Mesothelial cell of epicardium (in vitro differentiated cells): ENCODE measurements at regions not wholly inside any gene's neighbourhood (a gene's known extent, or its start where the extent isn't known, plus 50 kb on each side); places are given as distances from the start of the nearest gene placed in this dataset.

ENCODE experiments used
- DNase-seq, 2 experiments: peaks; one replicate each; pipeline ENCODE4 v3.0.0; 2021; ENCODE audit warnings: low spot score in 2 of 2; ENCODE audit not compliant: unreplicated experiment in 2 of 2
- H3K27ac Mint-ChIP-seq: 2 replicates; pipeline ENCODE4 v1.8.0; 2021; ENCODE audit warnings: mixed read lengths
- H3K27me3 Mint-ChIP-seq: 2 replicates; pipeline ENCODE4 v1.8.0; 2021; ENCODE audit warnings: low read depth, mixed read lengths
- H3K36me3 Mint-ChIP-seq: 2 replicates; pipeline ENCODE4 v1.8.0; 2021; ENCODE audit warnings: mixed read lengths
- H3K4me1 Mint-ChIP-seq: 2 replicates; pipeline ENCODE4 v1.8.0; 2021; ENCODE audit warnings: mixed read lengths
- H3K4me3 Mint-ChIP-seq: 2 replicates; pipeline ENCODE4 v1.8.0; 2021; ENCODE audit warnings: mild to moderate bottlenecking, moderate library complexity, mixed read lengths
- H3K9me3 Mint-ChIP-seq: 2 replicates; pipeline ENCODE4 v1.8.0; 2021; ENCODE audit warnings: mixed read lengths
- CTCF ChIP-seq: fragments of 200-600 bp; sonication (generic); IDR thresholded peaks from one replicate; pipeline ENCODE4 v1.5.0; 2021; ENCODE audit warnings: antibody characterized with exemption; ENCODE audit not compliant: unreplicated experiment

DNA sequence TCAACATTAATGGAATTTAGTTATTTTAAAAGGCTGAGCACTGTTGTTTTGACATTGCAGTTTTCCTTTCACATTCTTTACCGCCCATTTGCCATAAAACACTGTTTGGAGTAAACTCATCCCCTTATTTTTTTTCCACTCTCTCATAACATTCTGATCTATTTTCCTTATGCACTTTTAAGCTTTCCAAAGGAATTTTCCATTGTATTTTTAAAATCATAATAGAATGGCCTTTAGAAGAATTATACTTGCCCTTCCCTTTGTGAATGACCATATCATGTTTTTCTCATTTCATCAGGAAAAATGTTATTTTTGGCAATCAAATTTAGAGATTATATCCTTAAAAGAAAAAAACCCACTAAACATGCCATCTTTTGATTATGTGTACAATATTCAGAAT is 1074.2 kb downstream of the STIM2 start:
- no peak for TF ChIP-seq CTCF
- no peaks in the 10 kb centered on the region for H3K27me3 Mint-ChIP-seq
- no peak for DNase-seq
- H3K9me3 Mint-ChIP-seq, result no peaks in the 10 kb centered on the region
- no peak overlapping the region for H3K4me3 Mint-ChIP-seq
- H3K36me3 Mint-ChIP-seq, result no peaks in the 10 kb centered on the region
- H3K27ac Mint-ChIP-seq, result no peak overlapping the region
- H3K4me1 Mint-ChIP-seq, result no peaks in the 10 kb centered on the region

DNA sequence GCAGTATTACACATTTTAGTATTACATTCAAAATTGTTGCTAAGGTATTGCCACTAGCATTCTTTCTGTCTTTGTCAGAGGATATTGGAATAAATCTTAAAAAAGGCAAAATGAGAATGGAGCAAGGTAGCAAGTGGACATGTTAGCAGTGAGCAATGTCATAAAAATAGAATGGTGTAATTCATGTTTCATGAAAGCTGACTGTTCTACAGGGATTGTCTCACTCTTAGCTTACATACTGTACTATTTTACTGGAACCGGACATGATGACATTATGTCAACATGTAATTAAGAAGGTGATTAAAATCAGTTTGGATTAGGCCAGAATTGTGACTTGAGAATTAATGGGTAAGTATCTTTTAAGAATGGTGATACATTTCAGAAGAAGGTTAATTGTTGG is 1086.2 kb downstream of the STIM2 start:
- H3K36me3 Mint-ChIP-seq, result no peaks in the 10 kb centered on the region
- no peak overlapping the region for H3K27ac Mint-ChIP-seq
- DNase-seq, result no peak
- H3K4me1 Mint-ChIP-seq, result no peaks in the 10 kb centered on the region
- no peak for TF ChIP-seq CTCF
- no peak overlapping the region for H3K4me3 Mint-ChIP-seq
- H3K27me3 Mint-ChIP-seq, result peaks cover 4% of the 10 kb centered on the region
- H3K9me3 Mint-ChIP-seq, result peaks cover 5% of the 10 kb centered on the region

GRCh38 chr4:27947302-27947701 is 1086.7 kb downstream of the STIM2 start:
- H3K36me3 Mint-ChIP-seq, result no peaks in the 10 kb centered on the region
- H3K4me3 Mint-ChIP-seq, result no peak overlapping the region
- no peak for TF ChIP-seq CTCF

DNA sequence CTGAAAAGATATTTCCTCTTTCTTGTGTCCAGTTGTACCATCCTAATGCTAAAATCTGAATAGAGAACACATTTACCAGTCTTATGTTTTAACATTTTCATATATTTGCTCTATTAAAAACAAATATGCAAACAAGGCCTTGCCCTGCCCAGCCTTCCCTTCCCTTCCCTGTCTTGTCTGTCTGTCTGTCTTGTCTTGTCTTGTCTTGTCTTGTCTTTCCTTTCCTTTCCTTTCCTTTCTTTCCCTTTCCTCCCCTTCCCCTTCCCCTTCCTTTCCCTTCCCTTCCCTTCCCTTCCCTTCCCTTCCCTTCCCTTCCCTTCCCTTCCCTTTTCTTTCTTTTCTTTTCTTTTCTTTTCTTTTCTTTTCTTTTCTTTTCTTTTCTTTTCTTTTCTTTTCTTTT is 1103.5 kb downstream of the STIM2 start:
- H3K9me3 Mint-ChIP-seq, result peaks cover 4% of the 10 kb centered on the region
- H3K4me1 Mint-ChIP-seq, result no peaks in the 10 kb centered on the region
- no peaks in the 10 kb centered on the region for H3K36me3 Mint-ChIP-seq
- H3K27ac Mint-ChIP-seq, result no peak overlapping the region
- DNase-seq, result no peak
- no peak for TF ChIP-seq CTCF
- no peak overlapping the region for H3K4me3 Mint-ChIP-seq
- H3K27me3 Mint-ChIP-seq, result no peaks in the 10 kb centered on the region

More at GRCh38 chr4:27947302-27947701, 1086.7 kb downstream of the STIM2 start:
- Mint-ChIP-seq H3K4me1 (no peaks in the 10 kb centered on the region), H3K27ac (no peak overlapping the region), H3K27me3 (peaks cover 4% of the 10 kb centered on the region), H3K9me3 (peaks cover 5% of the 10 kb centered on the region)
- DNase-seq, result no peak

DNA sequence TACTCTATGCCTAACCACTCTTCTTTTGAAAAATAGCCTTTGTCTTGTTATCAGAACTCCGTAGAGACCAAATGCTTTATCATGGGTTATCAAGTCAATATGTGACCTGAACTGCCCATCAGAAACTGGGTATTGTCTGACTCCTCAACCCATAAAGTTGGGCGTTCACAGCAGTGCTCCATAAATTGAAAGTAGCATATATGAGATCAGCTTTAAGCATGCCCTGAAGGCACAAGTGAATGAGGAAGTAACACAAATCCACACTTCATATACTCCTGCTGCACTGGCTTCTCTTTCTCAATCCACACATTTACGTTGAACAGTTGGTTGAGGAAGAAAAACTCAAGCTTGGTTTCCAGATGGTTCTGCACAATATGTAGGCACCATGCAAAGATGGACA is 1106.0 kb downstream of the STIM2 start:
- Mint-ChIP-seq H3K27me3 (no peaks in the 10 kb centered on the region), H3K4me3 (no peak overlapping the region), H3K36me3 (no peaks in the 10 kb centered on the region), H3K9me3 (no peaks in the 10 kb centered on the region), H3K27ac (no peak overlapping the region), H3K4me1 (no peaks in the 10 kb centered on the region)
- no peak for TF ChIP-seq CTCF
- DNase-seq, result no peak

- Mint-ChIP-seq H3K4me1 (no peaks in the 10 kb centered on the region), H3K27ac (no peak overlapping the region), H3K4me3 (no peak overlapping the region), H3K36me3 (no peaks in the 10 kb centered on the region), H3K27me3 (no peaks in the 10 kb centered on the region), H3K9me3 (peaks cover 8% of the 10 kb centered on the region)
- TF ChIP-seq CTCF, result no peak
- DNase-seq, result no peak
These were observed 1112.4 kb downstream of the STIM2 start for GRCh38 chr4:27973056-27973455.
